GM23248 (cell line): ENCODE measurements at regions not wholly inside any gene's neighbourhood (a gene's known extent, or its start where the extent isn't known, plus 50 kb on each side); places are given as distances from the start of the nearest gene placed in this dataset.
A peak's percentile ranks its signal among the peaks of the same experiment; 100 is the strongest.
"Not testable (repeated sequence)": the region's sequence is repeated elsewhere in the genome, so short reads cannot be mapped to it uniquely, and the experiment has no call there.

Experiments
- DNase-seq: peaks from one replicate; pipeline ENCODE4 v3.0.0-alpha.2; 2015
- H2AFZ ChIP-seq: fragments of 200-600 bp; sonication (generic); 2 replicates; pipeline ENCODE4 v1.6.1; 2016; ENCODE audit warnings: antibody characterized with exemption
- H3F3A ChIP-seq: fragments of 200-600 bp; sonication (generic); 2 replicates; pipeline ENCODE4 v1.6.1; 2016; ENCODE audit warnings: mild to moderate bottlenecking, antibody characterized with exemption, mixed run types; ENCODE audit not compliant: insufficient read depth
- H3K27ac ChIP-seq: fragments of 200-600 bp; sonication (generic); 2 replicates; pipeline ENCODE4 v1.5.1; 2016; ENCODE audit warnings: mild to moderate bottlenecking
- H3K27me3 ChIP-seq: fragments of 200-600 bp; sonication (generic); replicated peaks from 2 replicates; pipeline ENCODE4 v1.6.1; 2016; ENCODE audit warnings: mild to moderate bottlenecking; ENCODE audit not compliant: insufficient read depth
- H3K36me3 ChIP-seq: fragments of 200-600 bp; sonication (generic); 2 replicates; pipeline ENCODE4 v1.6.1; 2016; ENCODE audit warnings: low read depth, mild to moderate bottlenecking
- H3K4me1 ChIP-seq: fragments of 200-600 bp; sonication (generic); 2 replicates; pipeline ENCODE4 v1.6.1; 2016; ENCODE audit warnings: mild to moderate bottlenecking; ENCODE audit not compliant: insufficient read depth
- H3K4me2 ChIP-seq: fragments of 200-600 bp; sonication (generic); one replicate; pipeline ENCODE4 v1.6.1; 2016; ENCODE audit warnings: mild to moderate bottlenecking; ENCODE audit not compliant: unreplicated experiment
- H3K4me3 ChIP-seq: fragments of 200-600 bp; sonication (generic); 2 replicates; pipeline ENCODE4 v1.5.1; 2016; ENCODE audit warnings: mild to moderate bottlenecking
- H3K79me2 ChIP-seq: fragments of 200-600 bp; sonication (generic); 2 replicates; pipeline ENCODE4 v1.6.1; 2016; ENCODE audit warnings: mild to moderate bottlenecking; ENCODE audit not compliant: insufficient read depth
- H3K9ac ChIP-seq: fragments of 200-600 bp; sonication (generic); 2 replicates; pipeline ENCODE4 v1.6.1; 2016; ENCODE audit warnings: mild to moderate bottlenecking
- H3K9me2 ChIP-seq: fragments of 200-600 bp; sonication (generic); 2 replicates; pipeline ENCODE4 v1.6.1; 2016; ENCODE audit warnings: mixed run types, mild to moderate bottlenecking, moderate library complexity; ENCODE audit not compliant: insufficient read depth
- H3K9me3 ChIP-seq: fragments of 200-600 bp; sonication (generic); one replicate; pipeline ENCODE4 v1.6.1; 2017; ENCODE audit warnings: low read depth
- H4K20me1 ChIP-seq: fragments of 200-600 bp; sonication (generic); 2 replicates; pipeline ENCODE4 v1.6.0; 2016; ENCODE audit not compliant: insufficient read depth
- EZH2 ChIP-seq: fragments of 200-600 bp; sonication (generic); IDR thresholded peaks from 2 replicates; pipeline ENCODE4 v1.6.1; 2018; ENCODE audit warnings: antibody characterized with exemption, mild to moderate bottlenecking; ENCODE audit not compliant: insufficient read depth, poor library complexity, severe bottlenecking
- EZH2phosphoT487 ChIP-seq: fragments of 200-600 bp; sonication (generic); IDR thresholded peaks from 2 replicates; pipeline ENCODE4 v1.6.1; 2018; ENCODE audit warnings: antibody characterized with exemption, moderate library complexity, mild to moderate bottlenecking, low read depth; ENCODE audit not compliant: insufficient read depth
- WGBS, 2 experiments: methylation state at CpG; one replicate each; pipeline ENCODE4 v1.1.6; 2015 to 2017; ENCODE audit warnings: low lambda C conversion rate in 2 of 2, low coverage in 1 of 2; ENCODE audit errors: missing lambda C conversion rate in 2 of 2; 5-methylcytosine and 5-hydroxymethylcytosine counted together
- in situ Hi-C: fragments of 300-500 bp; cut with MboI; formaldehyde crosslinking; loops from 2 replicates; pipeline ENCODE4 v1.15.0; 2020

GRCh38 chr6:105522626-105523322 is 119.9 kb upstream of the PREP start:
- Histone ChIP-seq H3K79me2 (no peaks in the 10 kb centered on the region), H3K4me2 (no peak overlapping the region), H3F3A (no peaks in the 10 kb centered on the region), H3K9me2 (no peaks in the 10 kb centered on the region), H3K4me3 (no peak overlapping the region), H3K36me3 (no peaks in the 10 kb centered on the region), H3K9me3 (no peaks in the 10 kb centered on the region), H3K27me3 (no peaks in the 10 kb centered on the region), H3K9ac (no peak overlapping the region), H4K20me1 (no peaks in the 10 kb centered on the region), H3K4me1 (no peaks in the 10 kb centered on the region), H2AFZ (no peak overlapping the region), H3K27ac (no peak overlapping the region)
- in situ Hi-C loops = no loop called here
- DNase-seq = peak; percentile 50
- TF ChIP-seq EZH2 = no peak
- no peak for TF ChIP-seq EZH2phosphoT487
- 68 to 75% methylated on average over 3 of the region's 3 CpGs for WGBS, 2 experiments

- H3F3A ChIP-seq = no peaks in the 10 kb centered on the region
- no peaks in the 10 kb centered on the region for H3K9me2 ChIP-seq
- 92 to 94% methylated on average over 3 of the region's 3 CpGs for WGBS, 2 experiments
- in situ Hi-C loops = no loop called here
- H2AFZ ChIP-seq = no peak overlapping the region
- no peak overlapping the region for H3K27ac ChIP-seq
- H3K27me3 ChIP-seq = no peaks in the 10 kb centered on the region
- no peaks in the 10 kb centered on the region for H3K9me3 ChIP-seq
- no peak overlapping the region for H3K9ac ChIP-seq
- H3K4me3 ChIP-seq = no peak overlapping the region
- H3K4me2 ChIP-seq = no peak overlapping the region
- H3K36me3 ChIP-seq = no peaks in the 10 kb centered on the region
- H3K79me2 ChIP-seq = no peaks in the 10 kb centered on the region
- no peaks in the 10 kb centered on the region for H4K20me1 ChIP-seq
- H3K4me1 ChIP-seq = no peaks in the 10 kb centered on the region
- DNase-seq = no peak
- TF ChIP-seq EZH2phosphoT487 (no peak), EZH2 (no peak)
Measured at GRCh38 chr6:105519954-105520353, 117.1 kb upstream of the PREP start.

GRCh38 chr6:105518993-105519392 is 116.1 kb upstream of the PREP start:
- not testable (repeated sequence) for H3K36me3 ChIP-seq, H3K9ac ChIP-seq, DNase-seq

GRCh38 chr6:105515054-105515453 is 112.2 kb upstream of the PREP start:
- Histone ChIP-seq H3K4me2 (no peak overlapping the region), H3K9me2 (no peaks in the 10 kb centered on the region), H3K4me1 (no peaks in the 10 kb centered on the region), H2AFZ (no peak overlapping the region), H3K36me3 (no peaks in the 10 kb centered on the region), H3K4me3 (no peak overlapping the region), H3K79me2 (no peaks in the 10 kb centered on the region), H3K27me3 (no peaks in the 10 kb centered on the region), H3K9me3 (no peaks in the 10 kb centered on the region), H3K27ac (no peak overlapping the region), H3K9ac (no peak overlapping the region), H4K20me1 (no peaks in the 10 kb centered on the region), H3F3A (peaks cover 9% of the 10 kb centered on the region; the same call in 1 of the 2 replicates)
- no peak for DNase-seq
- in situ Hi-C loops = no loop called here
- TF ChIP-seq EZH2phosphoT487 (no peak), EZH2 (no peak)
- WGBS, 2 experiments = 69 to 75% methylated on average over 6 of the region's 6 CpGs

More at GRCh38 chr6:105518993-105519392, 116.1 kb upstream of the PREP start:
- 67 to 85% methylated on average over 4 of the region's 4 CpGs for WGBS, 2 experiments
- H3K4me3 ChIP-seq, in situ Hi-C loops, H3K79me2 ChIP-seq, H3K4me2 ChIP-seq, H3K27me3 ChIP-seq, H3K9me2 ChIP-seq, H2AFZ ChIP-seq, H3K27ac ChIP-seq, H3K4me1 ChIP-seq, H3K9me3 ChIP-seq, H4K20me1 ChIP-seq, H3F3A ChIP-seq: not testable (repeated sequence)

GRCh38 chr6:105514306-105514705 is 111.4 kb upstream of the PREP start:
- in situ Hi-C loops = no loop called here
- H3K79me2 ChIP-seq = no peaks in the 10 kb centered on the region

More at GRCh38 chr6:105514306-105514705, 111.4 kb upstream of the PREP start:
- Histone ChIP-seq H3K9me3 (no peaks in the 10 kb centered on the region), H3K4me3 (no peak overlapping the region), H3K4me2 (no peak overlapping the region), H3K4me1 (no peaks in the 10 kb centered on the region), H3K27ac (no peak overlapping the region), H3K9me2 (no peaks in the 10 kb centered on the region), H3F3A (peaks cover 9% of the 10 kb centered on the region; the same call in 1 of the 2 replicates), H2AFZ (no peak overlapping the region), H3K9ac (no peak overlapping the region), H3K36me3 (no peaks in the 10 kb centered on the region), H3K27me3 (no peaks in the 10 kb centered on the region), H4K20me1 (no peaks in the 10 kb centered on the region)
- WGBS, 2 experiments = 62% methylated on average over 5 of the region's 5 CpGs
- TF ChIP-seq EZH2 (no peak), EZH2phosphoT487 (no peak)
- DNase-seq = no peak
